Tibial nerve (tissue), 3 donors: ENCODE measurements at regions not wholly inside any gene's neighbourhood (a gene's known extent, or its start where the extent isn't known, plus 50 kb on each side); places are given as distances from the start of the nearest gene placed in this dataset.

Source experiments
- CTCF ChIP-seq, 5 experiments: fragments of 200-600 bp in 3 of 5; fragments of 450-650 bp in 2 of 5; sonication (generic) in 3 of 5; IDR thresholded peaks; one replicate each; pipeline ENCODE4 v1.5.1; 2016 to 2019; ENCODE audit warnings: antibody characterized with exemption in 5 of 5, mild to moderate bottlenecking in 3 of 5, moderate library complexity in 2 of 5
- POLR2A ChIP-seq, 2 donors: fragments of 450-650 bp; IDR thresholded peaks; one replicate each; pipeline ENCODE4 v1.6.1; 2017; ENCODE audit warnings: antibody characterized with exemption in 2 of 2, mild to moderate bottlenecking in 2 of 2, moderate library complexity in 2 of 2

DNA sequence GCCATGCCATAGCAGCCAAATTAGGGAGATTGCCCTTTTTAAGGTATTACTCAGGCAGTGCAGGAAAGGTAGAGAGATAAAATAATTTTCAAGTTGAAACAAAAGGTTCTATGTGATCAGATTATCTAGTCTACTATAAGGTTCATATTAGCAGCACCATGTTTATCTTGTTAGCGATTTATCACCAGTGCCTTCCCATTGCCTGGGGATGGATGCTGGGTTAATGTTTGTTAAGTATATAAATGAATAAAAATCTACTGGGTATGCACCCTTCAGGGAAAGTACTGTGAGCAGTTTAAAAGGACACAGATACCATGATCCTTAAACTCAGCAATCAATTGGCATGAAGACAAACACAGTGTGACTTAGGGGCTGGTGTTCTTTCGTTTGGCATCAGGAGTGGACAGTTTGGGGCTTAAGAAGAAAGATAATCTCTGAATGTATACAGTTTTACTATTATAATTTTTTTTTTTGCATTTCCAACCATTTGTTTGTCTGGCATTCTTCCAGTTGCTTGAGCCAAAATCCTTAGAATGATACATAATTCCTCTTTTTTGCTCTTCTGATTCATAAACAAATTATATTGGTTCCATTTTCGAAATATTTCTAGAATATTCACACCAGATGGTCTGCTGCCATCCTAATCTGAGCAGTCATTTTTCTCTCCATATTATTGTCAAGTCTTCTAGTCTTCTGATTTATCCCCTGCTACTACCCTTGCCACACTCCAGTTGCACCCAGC lies 512.8 kb upstream of the SLC8A1 start:
- TF ChIP-seq POLR2A (IDR thresholded peaks at IDR 0.05): no peak
- no peak for TF ChIP-seq CTCF (IDR thresholded peaks at IDR 0.05)
